NCI-H345 treated with DMSO at 0.1 percent for 48 hours (cell line): ENCODE measurements at regions not wholly inside any gene's neighbourhood (a gene's known extent, or its start where the extent isn't known, plus 50 kb on each side); places are given as distances from the start of the nearest gene placed in this dataset.

Experiments
- DNase-seq: peaks from one replicate; lab custom pipeline; 2025; ENCODE audit not compliant: unreplicated experiment; lab: John Stamatoyannopoulos, UW

GRCh38 chr15:72923289-72923688 is 129.0 kb upstream of the NEO1 start:
- no peak for DNase-seq

- DNase-seq = no peak
Measured at GRCh38 chr15:72920551-72920950, 131.7 kb upstream of the NEO1 start.

- DNase-seq = no peak
Measured at GRCh38 chr15:72919936-72920465, 132.3 kb upstream of the NEO1 start.

GRCh38 chr15:72916897-72917296 is 133.3 kb upstream of the ADPGK start:
- DNase-seq = no peak

- no peak for DNase-seq
Measured at GRCh38 chr15:72916378-72916777, 132.8 kb upstream of the ADPGK start.

- no peak for DNase-seq
Measured at GRCh38 chr15:72915843-72916242, 132.3 kb upstream of the ADPGK start.

- no peak for DNase-seq
Measured at GRCh38 chr15:72912996-72913395, 129.4 kb upstream of the ADPGK start.

- DNase-seq = no peak
Measured at GRCh38 chr15:72912121-72912520, 128.6 kb upstream of the ADPGK start.

GRCh38 chr15:72911626-72912025 is 128.1 kb upstream of the ADPGK start:
- DNase-seq = no peak

GRCh38 chr15:72908713-72909112 is 125.2 kb upstream of the ADPGK start:
- DNase-seq = no peak

- DNase-seq = peak; percentile 0
Measured at GRCh38 chr15:72907733-72908132, 124.2 kb upstream of the ADPGK start.

GRCh38 chr15:72902919-72903260 is 119.3 kb upstream of the ADPGK start:
- no peak for DNase-seq

GRCh38 chr15:72902245-72902918 is 118.8 kb upstream of the ADPGK start:
- DNase-seq = no peak

GRCh38 chr15:72892986-72893385 is 109.4 kb upstream of the ADPGK start:
- no peak for DNase-seq

GRCh38 chr15:72890043-72890442 is 106.5 kb upstream of the ADPGK start:
- no peak for DNase-seq

GRCh38 chr15:72889545-72889944 is 106.0 kb upstream of the ADPGK start:
- DNase-seq = no peak

GRCh38 chr15:72888811-72889210 is 105.3 kb upstream of the ADPGK start:
- DNase-seq = no peak

- DNase-seq = no peak
Measured at GRCh38 chr15:72888211-72888610, 104.7 kb upstream of the ADPGK start.

- DNase-seq = no peak
Measured at GRCh38 chr15:72887376-72887775, 103.8 kb upstream of the ADPGK start.

GRCh38 chr15:72884311-72884710 is 100.8 kb upstream of the ADPGK start:
- DNase-seq = no peak

- no peak for DNase-seq
Measured at GRCh38 chr15:72873379-72874233, 90.0 kb upstream of the ADPGK start.
